ENCODE measurements at regions not wholly inside any gene's neighbourhood (a gene's known extent, or its start where the extent isn't known, plus 50 kb on each side); places are given as distances from the start of the nearest gene placed in this dataset.

DNA sequence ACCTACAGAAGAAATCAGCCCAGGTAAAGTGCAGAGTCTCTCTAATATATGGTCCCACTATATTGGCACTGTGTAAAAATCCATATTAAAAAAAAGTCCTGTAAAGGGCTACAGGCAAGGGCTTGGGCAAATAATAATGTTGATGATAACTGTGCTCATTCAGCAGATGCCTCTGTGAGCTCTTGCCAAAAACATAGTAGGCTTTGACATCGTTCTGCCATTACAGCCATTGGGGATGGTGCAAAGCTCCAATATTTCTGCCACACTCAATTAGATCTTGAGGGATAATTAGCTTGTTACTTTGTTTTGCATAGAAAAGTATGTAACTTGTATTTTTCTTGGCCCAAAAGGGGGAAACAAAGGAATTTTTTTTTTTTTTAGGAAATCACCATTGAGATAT, 645.5 kb upstream of the FAM241A start:
- no peak for DNase-seq (ENCODE audit: low read depth)

DNA sequence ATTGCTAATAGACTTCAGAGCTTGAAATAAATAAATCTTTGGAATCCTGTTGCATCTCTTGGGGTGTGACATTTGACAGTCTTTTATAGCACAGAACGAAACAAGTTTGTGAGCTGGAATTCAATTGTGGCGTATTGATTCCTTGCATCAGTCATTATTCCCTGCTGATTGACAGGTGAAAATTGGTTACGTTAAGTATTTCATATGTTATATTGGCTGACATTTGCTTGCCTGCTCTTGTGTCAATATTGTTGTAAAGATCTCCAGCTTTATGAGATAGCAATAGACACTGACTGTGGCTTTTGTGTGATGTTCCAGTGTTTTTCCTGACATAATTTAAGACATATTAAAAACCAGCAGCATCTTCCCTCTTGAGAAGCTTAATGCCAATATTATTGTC, 644.4 kb upstream of the FAM241A start:
- no peak for DNase-seq (ENCODE audit: low read depth)

DNA sequence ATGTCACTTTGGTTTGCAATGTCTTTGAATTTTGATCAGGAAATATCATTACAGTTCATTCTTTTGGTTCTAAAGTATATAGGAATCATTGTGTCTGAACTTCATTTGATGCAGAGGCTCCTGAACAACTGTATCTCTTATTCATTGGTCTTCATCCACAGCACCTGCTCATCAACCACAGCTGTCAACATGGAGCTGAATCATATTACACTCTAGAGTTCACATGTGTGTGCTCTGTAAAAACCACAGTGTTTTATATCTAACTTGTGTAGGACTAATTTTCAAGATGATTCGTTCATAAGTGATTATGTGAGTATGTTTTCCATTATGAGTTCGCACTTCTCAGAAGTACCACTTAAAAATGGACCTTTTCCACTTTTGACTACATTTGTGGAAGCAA, 643.3 kb upstream of the FAM241A start:
- no peak for DNase-seq (ENCODE audit: low read depth)

DNA sequence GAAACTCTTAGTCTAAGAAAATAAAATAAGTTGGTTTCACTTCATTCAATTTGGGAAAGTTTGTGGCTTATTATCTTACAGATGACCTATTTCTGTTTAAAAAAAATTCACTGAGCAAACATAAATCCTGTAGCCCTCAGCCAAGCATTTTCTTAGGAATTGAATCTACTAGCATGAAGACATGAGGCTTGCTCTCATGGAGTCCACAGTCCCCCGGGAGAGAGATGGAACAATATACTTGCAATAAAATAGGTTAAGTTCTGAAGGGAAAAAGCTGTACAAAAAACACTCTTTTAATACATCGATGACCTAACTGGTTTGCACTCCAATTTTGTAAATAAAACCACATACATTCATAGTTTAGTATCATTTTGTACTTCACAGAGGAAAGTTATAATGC, 642.6 kb upstream of the FAM241A start:
- DNase-seq (ENCODE audit: low read depth): no peak

DNA sequence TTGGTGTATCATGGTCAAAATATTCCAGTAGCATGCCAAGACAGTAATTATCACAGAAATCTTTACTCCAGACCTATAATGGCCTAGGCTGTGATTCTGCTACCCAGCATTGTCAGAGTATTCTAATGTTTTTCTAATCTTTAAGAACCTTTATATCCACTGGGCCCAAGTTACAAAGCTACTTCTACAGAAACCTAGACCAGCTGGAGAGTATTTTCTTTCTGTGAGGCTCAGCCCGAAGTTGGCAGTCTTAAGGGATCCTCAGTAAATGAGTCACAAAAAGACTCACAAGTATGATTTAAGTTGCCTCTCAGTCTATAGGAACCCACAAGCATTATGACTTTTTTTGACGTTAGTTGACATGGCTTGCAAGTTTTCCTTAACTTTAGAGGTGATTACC, 638.5 kb upstream of the FAM241A start:
- DNase-seq (ENCODE audit: low read depth): no peak

DNA sequence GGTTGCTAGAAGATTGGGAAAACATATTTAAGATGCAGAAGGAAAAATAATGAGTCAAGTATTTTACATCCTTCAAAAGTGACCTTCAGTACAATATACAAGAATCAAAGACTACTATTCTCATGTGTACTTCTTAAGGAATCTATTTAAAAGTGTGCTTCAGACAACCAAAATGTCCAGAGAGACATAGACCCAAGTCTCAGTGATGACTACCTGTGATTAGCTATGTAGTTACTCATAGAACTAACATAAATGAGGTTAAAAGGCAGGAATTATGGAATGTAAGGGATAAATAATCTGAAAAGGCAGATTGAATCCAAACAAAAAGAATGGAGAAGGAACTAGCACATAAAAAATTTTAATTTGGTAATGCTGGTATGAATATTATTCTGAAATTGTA, 634.7 kb upstream of the FAM241A start:
- no peak for DNase-seq (ENCODE audit: low read depth)

DNA sequence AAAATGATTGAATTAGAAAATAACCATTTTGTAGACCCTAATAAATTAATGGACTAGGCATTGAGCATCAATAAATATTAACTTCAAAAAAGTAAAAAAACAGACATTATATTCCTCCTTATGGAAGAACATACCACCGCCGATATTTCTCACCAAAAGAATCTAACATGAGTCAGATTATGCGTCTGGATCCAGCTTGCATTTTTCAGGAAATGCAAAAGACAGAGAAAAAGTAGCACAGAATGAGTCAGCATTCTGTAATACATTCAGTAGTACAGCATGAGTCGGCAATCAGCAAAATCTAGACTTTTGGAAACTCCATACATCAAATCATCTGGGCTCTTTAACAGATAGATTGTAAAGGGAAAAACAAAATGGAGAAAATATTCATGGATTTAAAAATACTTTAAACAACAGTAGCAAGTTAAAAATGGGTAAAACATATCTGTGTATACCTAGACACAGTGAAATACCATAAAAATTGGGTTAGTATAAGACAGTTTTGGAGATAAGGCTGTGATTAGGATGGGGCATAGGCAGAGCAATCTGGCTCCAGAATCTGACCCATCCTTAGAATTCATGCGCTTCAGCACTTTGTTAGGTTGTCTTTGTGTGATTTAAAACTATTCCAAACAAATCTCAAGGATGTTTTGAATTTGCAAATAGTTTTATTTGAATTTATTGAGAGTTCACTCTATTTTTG, 633.0 kb upstream of the FAM241A start:
- DNase-seq (ENCODE audit: low read depth): no peak

DNA sequence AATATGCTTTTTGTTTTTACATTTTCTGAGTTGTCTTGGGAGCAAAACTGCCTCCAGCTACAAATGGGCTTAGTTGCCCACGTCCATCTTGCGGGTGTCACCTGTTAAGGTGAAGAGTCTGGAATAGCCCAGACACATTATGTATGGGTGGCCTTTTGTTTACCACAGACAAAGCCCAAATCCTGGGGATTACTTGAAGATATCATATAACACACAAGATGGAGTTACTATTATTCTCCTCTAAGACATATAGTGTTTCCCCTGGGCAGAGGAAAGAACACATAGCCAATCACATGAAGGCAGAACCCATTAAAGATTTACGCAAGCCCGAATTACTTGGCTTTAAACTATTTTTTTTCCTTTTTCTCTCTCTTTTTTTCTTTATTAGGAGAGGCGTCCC, 625.6 kb upstream of the FAM241A start:
- no peak for DNase-seq (ENCODE audit: low read depth)

DNA sequence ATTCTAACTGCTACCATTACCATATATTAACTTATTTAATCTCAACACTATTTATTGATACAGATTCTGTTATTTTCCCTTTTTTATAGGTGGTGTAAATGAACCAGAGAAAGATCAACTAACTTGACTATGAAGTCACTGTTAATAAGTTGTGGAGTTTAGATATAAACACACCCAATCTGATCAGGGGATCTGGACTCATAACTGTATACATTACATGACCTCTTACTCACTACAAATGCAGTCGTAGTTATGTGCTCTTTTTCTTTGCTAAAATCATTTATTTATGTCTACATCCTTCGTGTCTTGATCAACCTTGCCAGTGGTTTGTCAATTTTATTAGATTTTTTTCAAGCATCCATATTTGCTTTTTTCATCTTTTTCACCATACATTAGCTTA, 614.8 kb upstream of the FAM241A start:
- DNase-seq (ENCODE audit: low read depth): no peak

DNA sequence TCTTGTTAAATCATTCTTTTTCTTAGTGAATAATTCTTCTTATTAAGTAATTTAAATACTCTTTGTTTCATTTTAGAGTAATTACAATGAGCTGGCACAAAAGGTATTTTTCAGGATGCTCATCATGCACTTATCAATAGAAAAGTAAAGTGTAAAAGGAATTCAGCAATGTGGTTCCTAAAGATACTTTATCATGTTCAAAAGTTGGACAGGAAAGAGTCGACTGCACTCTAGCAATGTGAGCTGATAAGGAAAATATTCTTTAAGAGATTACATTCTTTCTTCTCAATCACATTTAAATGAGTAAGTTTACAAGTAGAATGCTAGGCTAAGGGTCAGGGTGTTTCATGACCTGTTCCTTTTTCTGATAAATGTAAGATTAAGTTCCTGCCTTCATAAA, 609.5 kb upstream of the FAM241A start:
- no peak for DNase-seq (ENCODE audit: low read depth)

DNA sequence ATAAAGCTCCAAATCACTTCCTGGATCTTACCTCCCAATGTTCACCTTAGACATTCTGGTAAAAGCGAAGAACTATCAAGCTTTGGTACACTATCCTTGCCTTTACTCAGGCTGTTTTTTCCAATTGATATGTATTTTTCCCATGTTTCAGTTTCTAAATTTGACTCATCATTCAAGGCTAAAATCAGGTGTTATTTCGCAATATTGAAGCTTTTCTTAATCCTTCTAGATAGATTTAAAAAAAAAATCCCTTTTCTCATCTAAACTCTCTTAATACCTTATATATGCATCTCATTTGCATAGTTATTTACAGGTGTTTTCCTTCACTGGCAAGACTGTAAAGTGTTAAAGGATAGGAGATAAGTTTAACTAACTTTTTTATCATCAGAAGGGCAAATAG, 608.1 kb upstream of the FAM241A start:
- DNase-seq (ENCODE audit: low read depth): no peak

DNA sequence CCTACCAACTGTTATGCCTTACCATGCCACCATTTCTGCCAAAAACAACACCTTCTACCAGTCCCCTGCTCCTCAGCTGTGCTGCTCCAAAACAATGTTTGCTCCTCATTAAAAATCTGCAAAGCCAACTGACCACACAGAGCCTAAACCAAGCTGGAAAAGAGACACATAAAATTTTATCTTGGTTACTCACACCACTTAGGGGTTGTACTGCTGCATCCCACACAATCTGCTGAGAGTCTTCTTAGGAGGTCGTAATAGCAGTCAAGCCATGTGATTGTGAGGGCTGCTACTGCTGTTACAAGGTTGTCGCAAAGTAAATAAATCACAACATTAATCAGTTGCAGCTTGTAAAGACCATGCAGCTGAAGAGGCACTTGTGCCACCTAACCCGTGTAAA, 607.4 kb upstream of the FAM241A start:
- DNase-seq (ENCODE audit: low read depth): no peak

DNA sequence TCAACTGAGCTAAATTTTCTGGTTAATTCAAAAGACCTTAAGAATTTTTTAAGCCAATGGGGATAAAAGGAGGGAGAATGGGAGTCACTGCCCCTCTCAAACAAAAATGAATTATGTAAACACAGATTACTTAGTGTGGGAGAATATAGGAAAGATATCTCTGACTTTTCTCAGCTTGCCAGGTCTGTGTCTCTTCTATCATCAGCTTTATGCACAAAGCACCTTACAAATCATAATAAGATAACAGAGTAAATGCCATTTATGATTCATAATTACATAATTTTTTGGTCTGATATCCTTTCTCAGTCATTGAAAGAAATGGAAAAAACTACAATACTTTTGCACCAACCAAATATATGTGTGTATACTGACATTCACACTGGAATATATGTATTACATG, 604.6 kb upstream of the FAM241A start:
- DNase-seq (ENCODE audit: low read depth): no peak

DNA sequence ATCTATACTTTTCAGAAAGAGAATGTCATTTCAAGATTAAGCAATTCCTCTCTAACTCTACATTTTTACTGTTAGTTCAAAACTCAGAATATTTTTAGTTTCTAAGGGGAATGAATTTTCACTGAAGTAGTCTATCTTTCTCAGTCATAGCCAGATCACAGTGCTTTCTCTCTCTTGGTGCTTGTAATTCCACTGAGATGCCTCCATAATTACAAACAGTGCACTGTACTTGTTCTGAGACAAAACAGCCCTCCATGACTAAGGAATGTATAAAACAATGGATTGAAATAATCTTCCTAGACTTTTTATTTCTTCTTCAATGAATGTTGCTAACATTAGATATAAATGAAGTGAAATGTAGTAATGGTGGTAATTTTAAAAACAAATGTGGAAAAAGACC, 603.2 kb upstream of the FAM241A start:
- DNase-seq (ENCODE audit: low read depth): no peak

DNA sequence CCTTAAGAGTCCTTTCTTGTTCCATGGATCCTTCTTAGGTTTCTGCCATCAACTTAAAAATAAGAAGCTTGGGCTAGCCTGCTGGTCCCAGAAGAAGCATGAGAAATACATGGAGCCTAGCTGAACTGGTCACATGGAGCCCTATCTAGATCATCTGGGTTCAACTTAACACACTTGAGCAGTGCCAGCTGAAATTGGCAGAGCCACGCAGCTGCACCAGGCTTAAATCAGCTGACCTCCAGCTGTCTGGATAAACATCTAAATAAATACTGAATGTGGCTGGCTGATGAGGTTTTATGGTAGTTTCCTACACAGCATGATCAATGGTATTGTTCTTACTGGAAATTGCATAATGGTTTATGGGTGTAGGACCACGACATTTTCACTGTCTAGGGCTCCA, 598.4 kb upstream of the FAM241A start:
- DNase-seq (ENCODE audit: low read depth): no peak

DNA sequence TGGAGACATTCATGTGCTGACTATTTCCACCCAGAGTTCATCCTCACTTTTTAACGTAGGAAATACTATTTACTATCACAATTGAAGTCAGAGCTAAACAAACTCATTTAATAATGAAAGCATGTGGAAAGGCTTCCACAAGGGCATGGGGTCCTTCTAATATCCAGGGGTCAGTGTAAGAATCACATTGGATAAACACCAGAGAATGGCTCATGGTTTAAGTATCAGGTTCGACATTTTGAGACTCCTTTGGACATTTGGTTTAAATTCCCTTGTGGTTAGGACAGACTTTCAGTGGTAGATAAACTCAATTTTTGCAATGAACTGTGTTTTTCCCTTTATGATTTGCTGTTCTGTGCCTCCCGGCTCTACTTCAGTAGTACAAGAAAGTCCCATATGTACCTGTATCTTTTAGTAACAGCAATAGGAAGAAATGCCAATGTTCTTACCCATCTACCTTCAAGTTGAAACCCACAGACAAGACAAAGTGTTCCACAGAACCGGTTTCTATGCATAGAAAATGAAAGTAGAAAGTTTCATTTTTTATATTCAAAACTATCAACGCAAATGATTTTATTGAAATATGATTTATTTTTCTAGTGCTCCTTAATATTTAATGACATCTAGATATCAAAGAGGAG, 589.0 kb upstream of the FAM241A start:
- no peak for DNase-seq (ENCODE audit: low read depth)

DNA sequence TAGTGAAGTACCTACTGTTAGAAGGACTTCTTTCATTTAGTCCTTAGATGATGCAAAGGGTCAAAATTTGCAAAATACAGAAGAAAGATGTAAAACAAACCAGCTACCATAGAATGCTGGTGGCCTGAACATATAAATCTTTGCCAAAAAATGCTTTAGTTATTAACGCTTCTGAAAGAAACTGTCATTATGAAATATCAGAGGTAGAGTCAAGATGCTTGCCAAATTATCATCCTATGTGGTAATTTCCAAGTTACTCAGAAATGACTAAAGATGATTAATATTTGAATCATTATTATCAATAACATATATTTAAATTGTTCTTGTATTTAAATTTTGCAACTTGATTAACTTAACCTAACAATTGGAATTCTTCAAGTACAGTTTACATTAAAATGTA, 588.4 kb upstream of the FAM241A start:
- DNase-seq (ENCODE audit: low read depth): no peak

DNA sequence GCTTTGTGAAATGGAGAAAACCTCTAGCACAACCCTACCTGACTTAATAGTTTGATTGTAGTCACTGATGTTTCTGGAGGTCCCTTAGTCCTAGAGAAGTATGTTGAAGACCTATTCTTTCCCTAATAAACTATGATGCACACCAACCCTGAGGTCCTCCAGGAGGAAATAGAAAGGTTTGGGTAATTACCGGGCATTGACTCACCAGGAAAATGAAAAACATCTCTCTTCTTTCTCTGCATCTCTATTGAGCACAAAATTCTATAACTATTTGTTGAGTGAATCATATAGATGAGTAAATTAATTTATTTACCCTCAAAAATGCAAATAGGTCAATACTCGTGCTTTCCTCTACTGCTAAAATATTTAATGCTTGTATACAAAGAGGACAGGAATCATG, 582.4 kb upstream of the FAM241A start:
- no peak for DNase-seq (ENCODE audit: low read depth)

DNA sequence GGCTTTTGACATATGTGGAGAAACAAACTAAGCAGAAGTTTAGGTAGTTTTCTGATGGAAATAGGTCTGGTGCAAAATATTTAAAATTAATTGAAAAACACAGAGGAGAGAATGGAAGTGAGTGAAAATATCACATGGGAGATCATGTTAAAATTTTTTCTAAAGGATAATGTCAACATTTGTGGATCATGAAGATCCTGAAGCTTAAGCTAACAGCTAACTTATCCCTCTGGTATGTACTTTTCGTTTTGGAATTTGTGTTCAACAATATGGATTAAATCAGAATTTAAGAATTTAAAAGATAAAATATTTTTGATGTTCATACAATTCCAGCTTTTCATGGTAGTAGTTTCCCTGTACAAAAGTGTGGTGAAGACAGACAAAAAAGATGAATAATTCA, 572.8 kb upstream of the FAM241A start:
- no peak for DNase-seq (ENCODE audit: low read depth)

DNA sequence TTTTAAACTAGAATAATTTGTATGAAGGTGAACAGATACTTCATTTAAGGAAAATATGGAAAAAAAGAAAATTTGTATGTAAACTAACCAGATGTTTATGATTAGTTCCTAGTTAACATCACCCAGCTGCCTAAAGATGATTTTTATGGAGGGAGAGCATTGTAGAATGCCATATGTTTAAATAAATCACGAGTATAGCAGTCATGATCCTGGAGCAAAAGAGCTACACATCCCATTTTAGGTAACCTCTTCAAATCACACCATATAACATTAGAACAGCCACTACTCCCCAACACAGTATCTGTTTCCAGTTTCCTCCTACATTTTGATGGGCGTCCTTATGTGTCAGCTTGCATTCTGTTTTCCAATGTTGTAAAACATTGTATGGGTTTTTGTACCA, 571.9 kb upstream of the FAM241A start:
- no peak for DNase-seq (ENCODE audit: low read depth)

DNA sequence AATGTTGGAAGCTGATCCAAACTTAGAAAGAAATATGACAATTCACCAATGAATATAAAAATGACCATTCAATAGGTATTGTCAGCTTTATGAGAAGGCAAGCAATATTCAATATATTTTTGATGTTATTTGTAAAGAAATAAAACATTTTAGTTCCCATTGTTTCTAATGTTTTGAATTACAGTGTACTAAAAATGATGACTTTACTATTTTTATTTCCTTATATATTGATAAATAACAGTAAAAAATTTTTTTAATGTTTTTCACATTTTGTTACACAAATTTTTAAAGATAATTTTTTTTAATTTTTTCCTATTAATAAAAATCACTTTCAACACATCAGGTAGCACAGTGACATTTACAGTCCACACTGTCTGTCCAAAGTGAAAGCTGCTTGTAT, 565.5 kb upstream of the FAM241A start:
- no peak for DNase-seq (ENCODE audit: low read depth)

DNA sequence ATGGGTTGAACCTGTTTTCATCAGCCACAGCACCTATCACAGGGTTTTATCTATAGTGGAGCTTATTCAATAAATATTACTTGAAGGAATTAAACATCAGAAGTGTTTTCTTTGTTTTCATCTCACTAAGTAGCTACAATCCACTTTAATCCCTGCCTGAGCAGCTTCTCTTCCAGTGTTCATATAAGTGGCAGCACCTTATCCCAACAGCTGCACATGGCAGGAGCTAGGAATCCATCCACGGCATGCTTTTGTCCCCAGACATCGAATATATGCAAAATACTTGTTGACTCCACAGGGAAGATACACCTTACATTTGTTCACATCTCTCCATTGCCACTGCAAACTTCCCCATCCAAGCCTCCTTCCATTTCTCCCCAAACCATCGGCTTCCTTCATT, 549.8 kb upstream of the FAM241A start:
- DNase-seq (ENCODE audit: low read depth): no peak

DNA sequence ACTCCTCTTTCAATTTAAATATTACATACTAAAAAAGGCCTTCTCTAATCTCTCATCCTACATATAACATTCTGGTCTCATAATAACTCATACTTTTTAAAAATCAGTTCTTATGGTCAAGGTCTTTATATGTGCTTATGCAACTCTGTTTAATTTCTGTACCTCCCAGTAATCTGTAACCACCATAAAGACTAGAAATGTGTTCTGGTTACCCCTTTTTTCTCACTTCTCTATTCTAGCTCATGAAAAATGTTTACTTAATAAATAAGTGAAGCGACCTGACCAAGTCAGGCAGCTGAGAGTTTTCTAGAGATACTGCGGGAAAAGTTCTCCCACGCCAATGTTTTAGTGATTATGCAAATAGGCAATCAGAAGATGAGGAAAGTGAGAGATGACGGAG, 548.8 kb upstream of the FAM241A start:
- no peak for DNase-seq (ENCODE audit: low read depth)

DNA sequence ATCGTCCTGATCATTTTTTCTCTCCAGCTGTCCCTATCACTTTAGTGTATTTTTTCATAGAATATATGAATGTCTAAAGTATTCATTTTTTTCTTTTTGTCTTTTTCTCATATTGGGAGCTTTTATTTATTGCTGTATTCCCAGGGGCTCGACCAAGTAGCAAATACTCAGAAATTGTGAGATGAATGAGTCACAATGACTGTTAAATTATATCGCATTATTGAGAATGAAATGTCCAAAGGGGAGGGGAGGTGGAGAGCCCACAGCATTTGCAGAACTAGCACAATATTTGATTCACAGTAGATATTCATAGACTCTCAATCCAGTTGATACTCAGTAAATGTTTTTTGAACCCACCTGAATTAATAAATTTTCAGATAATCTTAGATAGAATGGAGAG, 543.6 kb upstream of the FAM241A start:
- DNase-seq (ENCODE audit: low read depth): no peak

All from activated T-cell treated with anti-CD3 and anti-CD28 coated beads for 1 hour (primary cell).